H1 (cell line): ENCODE measurements at regions not wholly inside any gene's neighbourhood (a gene's known extent, or its start where the extent isn't known, plus 50 kb on each side); places are given as distances from the start of the nearest gene placed in this dataset.

Experiments used
- CTCF ChIA-PET: fragments of 300-600 bp; sonication (Branson Sonifier 250); formaldehyde crosslinking; loops from one replicate; lab custom pipeline; 2021; ENCODE audit not compliant: partially characterized antibody; lab: Charles Lee
- POLR2A ChIA-PET: fragments of 300-600 bp; sonication (Branson Sonifier 250); formaldehyde crosslinking; loops from one replicate; lab custom pipeline; 2021; ENCODE audit warnings: inconsistent platforms; ENCODE audit not compliant: partially characterized antibody; lab: Charles Lee
- DNase-seq, 2 experiments: peaks; one replicate each; pipeline versions ENCODE4 v3.0.0 to v3.0.0-alpha.2; 2010 to 2022; ENCODE audit warnings: low spot score in 2 of 2, low read depth in 1 of 2, mixed read lengths in 1 of 2
- FAIRE-seq: peaks from 2 replicates; lab custom pipeline; 2011; peaks lifted over from hg19 to GRCh38; lab: Jason Lieb, UNC
- H2AFZ ChIP-seq: 2 replicates; pipeline ENCODE4 v1.8.1; 2012; ENCODE audit warnings: low read length, inconsistent platforms
- H2AK5ac ChIP-seq: 2 replicates; pipeline ENCODE4 v1.6.1; 2013; ENCODE audit warnings: low read depth, low read length
- H2BK120ac ChIP-seq: replicated peaks from 2 replicates; pipeline ENCODE3; 2013; ENCODE audit warnings: low read depth, low read length, inconsistent platforms
- H2BK12ac ChIP-seq: 2 replicates; pipeline ENCODE4 v1.6.1; 2013; ENCODE audit warnings: low read depth, low read length
- H2BK15ac ChIP-seq: 2 replicates; pipeline ENCODE4 v1.6.1; 2013; ENCODE audit warnings: low read length
- H2BK20ac ChIP-seq: 2 replicates; pipeline ENCODE4 v1.6.1; 2013; ENCODE audit warnings: low read length
- H2BK5ac ChIP-seq: 2 replicates; pipeline ENCODE4 v1.6.1; 2013; ENCODE audit warnings: low read depth, low read length
- H3K14ac ChIP-seq: 2 replicates; pipeline ENCODE4 v1.6.1; 2013; ENCODE audit warnings: inconsistent platforms; ENCODE audit not compliant: insufficient read length
- H3K18ac ChIP-seq: 2 replicates; pipeline ENCODE4 v1.6.1; 2013; ENCODE audit warnings: low read length; ENCODE audit errors: extremely low read depth
- H3K23ac ChIP-seq: 2 replicates; pipeline ENCODE4 v1.6.1; 2013; ENCODE audit warnings: inconsistent platforms; ENCODE audit not compliant: insufficient read length
- H3K23me2 ChIP-seq: 2 replicates; pipeline ENCODE4 v1.6.1; 2013; ENCODE audit warnings: low read depth, low read length
- H3K27ac ChIP-seq: 2 replicates; pipeline ENCODE4 v1.6.1; 2011; ENCODE audit warnings: low read depth, low read length, inconsistent platforms
- H3K27me3 ChIP-seq, 4 experiments: replicated peaks in 1 of 4; 1 replicate in 1 of 4; 2 replicates in 3 of 4; pipeline versions ENCODE4 v1.6.1 to v1.8.1; 2011 to 2013; ENCODE audit warnings: low read length in 3 of 4, mild to moderate bottlenecking in 3 of 4, inconsistent platforms in 2 of 4, mixed read lengths in 2 of 4, moderate library complexity in 1 of 4; ENCODE audit not compliant: control insufficient read depth in 3 of 4, insufficient read depth in 3 of 4; ENCODE audit errors: extremely low read depth in 1 of 4
- H3K36me3 ChIP-seq, 4 experiments: 2 replicates each; pipeline versions ENCODE4 v1.6.1 to v1.8.1; 2011 to 2013; ENCODE audit warnings: mild to moderate bottlenecking in 4 of 4, low read length in 3 of 4, moderate library complexity in 2 of 4, control low read depth in 1 of 4, inconsistent platforms in 1 of 4; ENCODE audit not compliant: insufficient read depth in 4 of 4, control insufficient read depth in 2 of 4
- H3K4ac ChIP-seq: replicated peaks from 2 replicates; pipeline ENCODE3; 2013; ENCODE audit warnings: low read length, low read depth, mixed read lengths, inconsistent platforms; ENCODE audit not compliant: insufficient read length
- H3K4me1 ChIP-seq, 4 experiments: replicated peaks in 1 of 4; 1 replicate in 1 of 4; 2 replicates in 3 of 4; pipeline versions ENCODE4 v1.6.1 to v1.8.1; 2011 to 2013; ENCODE audit warnings: low read length in 3 of 4, inconsistent platforms in 2 of 4, mixed read lengths in 1 of 4; ENCODE audit not compliant: insufficient read depth in 4 of 4, control insufficient read depth in 3 of 4
- H3K4me2 ChIP-seq, 2 experiments: 2 replicates each; pipeline versions ENCODE4 v1.6.1 to v1.8.1; 2011 to 2013; ENCODE audit warnings: low read depth in 2 of 2, low read length in 2 of 2, control low read depth in 1 of 2, inconsistent platforms in 1 of 2, mild to moderate bottlenecking in 1 of 2; ENCODE audit not compliant: insufficient read depth in 1 of 2
- H3K4me3 ChIP-seq, 4 experiments: fragments of 200-600, 300-600 bp in 1 of 4; sonication (generic), shearing (Covaris generic), sonication (Bioruptor Twin) in 1 of 4; 2 replicates each; pipeline versions ENCODE4 v1.5.1 to v1.8.1; 2011 to 2016; ENCODE audit warnings: low read length in 4 of 4, low read depth in 3 of 4, control low read depth in 2 of 4, inconsistent platforms in 2 of 4, mild to moderate bottlenecking in 2 of 4, mixed read lengths in 1 of 4, moderate library complexity in 1 of 4; ENCODE audit not compliant: insufficient read depth in 2 of 4; ENCODE audit errors: extremely low read depth in 1 of 4
- H3K56ac ChIP-seq: replicated peaks from 2 replicates; pipeline ENCODE3; 2013; ENCODE audit warnings: low read depth, mild to moderate bottlenecking, mixed read lengths, low read length, inconsistent platforms; ENCODE audit not compliant: insufficient read length
- H3K79me1 ChIP-seq: 2 replicates; pipeline ENCODE4 v1.6.1; 2013; ENCODE audit warnings: low read depth, low read length, control low read depth
- H3K79me2 ChIP-seq, 2 experiments: 2 replicates each; pipeline versions ENCODE4 v1.6.1 to v1.8.1; 2012 to 2013; ENCODE audit warnings: low read length in 2 of 2, mild to moderate bottlenecking in 2 of 2, inconsistent platforms in 1 of 2; ENCODE audit not compliant: insufficient read depth in 2 of 2, control insufficient read depth in 1 of 2
- H3K9ac ChIP-seq, 4 experiments: replicated peaks in 1 of 4; 1 replicate in 1 of 4; 2 replicates in 3 of 4; pipeline versions ENCODE4 v1.6.1 to v1.8.1; 2011 to 2013; ENCODE audit warnings: low read depth in 3 of 4, low read length in 3 of 4, control low read depth in 2 of 4, mild to moderate bottlenecking in 2 of 4, moderate library complexity in 2 of 4, inconsistent platforms in 1 of 4; ENCODE audit errors: extremely low read depth in 1 of 4
- H3K9me3 ChIP-seq, 2 experiments: 2 replicates each; pipeline versions ENCODE4 v1.6.1 to v1.8.1; 2012 to 2013; ENCODE audit warnings: mild to moderate bottlenecking in 2 of 2, moderate library complexity in 2 of 2, control low read depth in 1 of 2, inconsistent platforms in 1 of 2, low read depth in 1 of 2, low read length in 1 of 2, mixed read lengths in 1 of 2; ENCODE audit not compliant: insufficient read depth in 2 of 2
- H4K20me1 ChIP-seq, 2 experiments: replicated peaks in 1 of 2; 2 replicates each; pipeline versions ENCODE3 to v1.8.1; 2011 to 2013; ENCODE audit warnings: inconsistent platforms in 2 of 2, low read length in 2 of 2, mild to moderate bottlenecking in 1 of 2; ENCODE audit not compliant: insufficient read depth in 2 of 2, control insufficient read depth in 1 of 2
- H4K5ac ChIP-seq: 2 replicates; pipeline ENCODE4 v1.6.1; 2013; ENCODE audit warnings: low read length, low read depth, mixed read lengths, inconsistent platforms; ENCODE audit not compliant: insufficient read length
- H4K8ac ChIP-seq: 2 replicates; pipeline ENCODE4 v1.8.0; 2013; ENCODE audit warnings: mild to moderate bottlenecking, moderate library complexity, low read length, inconsistent platforms; ENCODE audit not compliant: insufficient read depth; ENCODE audit errors: extremely low read depth
- H4K91ac ChIP-seq: replicated peaks from 2 replicates; pipeline ENCODE3; 2013; ENCODE audit warnings: low read length, mixed read lengths, inconsistent platforms; ENCODE audit not compliant: insufficient read length
- CEBPB ChIP-seq: IDR thresholded peaks from 2 replicates; pipeline ENCODE4 v1.6.1; 2012; ENCODE audit warnings: low read depth, low read length
- CTBP2 ChIP-seq: IDR thresholded peaks from 2 replicates; pipeline ENCODE4 v1.7.0; 2011; ENCODE audit warnings: borderline replicate concordance, mild to moderate bottlenecking, moderate library complexity, mixed read lengths, low read length; ENCODE audit not compliant: insufficient read depth, insufficient read length
- GTF2F1 ChIP-seq: IDR thresholded peaks from 2 replicates; pipeline ENCODE4 v1.6.1; 2012; ENCODE audit warnings: low read depth, low read length, improper control_type of control experiment, borderline replicate concordance
- HDAC6 ChIP-seq: IDR thresholded peaks from one replicate; pipeline ENCODE4 v1.7.1; 2012; ENCODE audit warnings: low read depth, mild to moderate bottlenecking, inconsistent platforms, low read length, moderate library complexity
- JUN ChIP-seq: IDR thresholded peaks from 2 replicates; pipeline ENCODE4 v1.6.1; 2011; ENCODE audit warnings: low read depth, mild to moderate bottlenecking, improper control_type of control experiment, low read length
- KDM1A ChIP-seq: fragments of 200-600, 300-600 bp; sonication (generic); IDR thresholded peaks from 2 replicates; pipeline ENCODE4 v1.7.1; 2016; ENCODE audit warnings: mild to moderate bottlenecking, low read length, borderline replicate concordance
- KDM4A ChIP-seq: IDR thresholded peaks from one replicate; pipeline ENCODE4 v1.7.1; 2012; ENCODE audit warnings: low read depth, mild to moderate bottlenecking, moderate library complexity, low read length, inconsistent platforms; ENCODE audit not compliant: severe bottlenecking
- NANOG ChIP-seq: IDR thresholded peaks from 2 replicates; pipeline ENCODE4 v1.6.1; 2011; ENCODE audit warnings: low read length, low read depth, mild to moderate bottlenecking, inconsistent platforms; ENCODE audit not compliant: insufficient read depth, poor library complexity, severe bottlenecking
- POLR2A ChIP-seq, 2 experiments: IDR thresholded peaks; 1 replicate in 1 of 2; 2 replicates in 1 of 2; pipeline ENCODE4 v1.6.1; 2011; ENCODE audit warnings: low read depth in 2 of 2, low read length in 2 of 2, mild to moderate bottlenecking in 2 of 2; ENCODE audit errors: control extremely low read depth in 1 of 2
- POLR2AphosphoS5 ChIP-seq: IDR thresholded peaks from 2 replicates; pipeline ENCODE4 v1.6.1; 2011; ENCODE audit warnings: low read depth, low read length
- RFX5 ChIP-seq: IDR thresholded peaks from 2 replicates; pipeline ENCODE4 v1.6.1; 2011; ENCODE audit warnings: low read depth, low read length, improper control_type of control experiment, borderline replicate concordance
- RXRA ChIP-seq: IDR thresholded peaks from 2 replicates; pipeline ENCODE4 v1.6.1; 2011; ENCODE audit warnings: low read depth, mild to moderate bottlenecking, low read length, moderate library complexity; ENCODE audit not compliant: insufficient read depth
- SIN3A ChIP-seq, 2 experiments: IDR thresholded peaks in 1 of 2; conservative IDR thresholded peaks in 1 of 2; 2 replicates each; pipeline ENCODE4 v1.6.1; 2011 to 2012; ENCODE audit warnings: low read length in 2 of 2, improper control_type of control experiment in 1 of 2, low read depth in 1 of 2, mild to moderate bottlenecking in 1 of 2
- SP4 ChIP-seq: IDR thresholded peaks from 2 replicates; pipeline ENCODE4 v1.6.1; 2012; ENCODE audit warnings: low read length, inconsistent platforms
- TBP ChIP-seq: IDR thresholded peaks from 2 replicates; pipeline ENCODE4 v1.6.1; 2011; ENCODE audit warnings: low read depth, low read length, improper control_type of control experiment
- whole genome bisulfite sequencing, 2 experiments: shearing (Covaris generic) in 1 of 2; methylation state at CpG; one replicate each; pipeline versions ENCODE4 v1.1.6 to v1.1.7; 2013 to 2015; ENCODE audit warnings: low lambda C conversion rate in 2 of 2, mixed read lengths in 2 of 2, inconsistent platforms in 1 of 2, low coverage in 1 of 2, missing lambda C conversion rate in 1 of 2; ENCODE audit not compliant: insufficient replicate concordance in 2 of 2, insufficient coverage in 1 of 2, insufficient read length in 1 of 2; ENCODE audit errors: extremely low coverage in 1 of 2, missing lambda C conversion rate in 1 of 2; 5-methylcytosine and 5-hydroxymethylcytosine counted together
- TF ChIP-seq, protein P1 (sequence below): IDR thresholded peaks from 2 replicates; pipeline ENCODE4 v1.6.1; 2012; ENCODE audit warnings: inconsistent platforms

DNA sequence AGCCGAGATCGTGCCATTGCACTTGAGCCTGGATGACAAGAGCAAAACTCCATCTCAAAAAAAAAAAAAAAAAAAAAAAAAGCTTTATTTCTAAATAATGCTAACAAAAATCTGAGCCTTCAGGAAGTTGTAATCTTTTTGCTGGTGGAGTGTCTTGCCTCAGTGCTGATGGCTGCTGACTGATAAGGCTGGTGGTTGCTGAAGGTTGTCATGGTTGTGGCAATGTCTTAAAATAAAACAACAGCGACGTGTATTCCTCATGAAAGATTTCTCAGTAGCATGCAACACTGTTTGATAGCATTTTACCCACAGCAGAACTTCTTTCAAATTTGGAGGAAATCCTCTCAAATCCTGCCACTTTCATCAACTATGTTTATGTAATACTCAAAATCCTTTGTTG, 77.4 kb upstream of the PTPRG start:
- Histone ChIP-seq H2BK12ac (no peak overlapping the region), H3K23ac (no peak overlapping the region), H2BK20ac (no peak overlapping the region), H3K56ac (no peak overlapping the region), H2BK120ac (no peak overlapping the region), H3K23me2 (no peaks in the 10 kb centered on the region), H3K9me3 (no peaks in the 10 kb centered on the region), H3K9ac (no peak overlapping the region), H3K4me3 (no peak overlapping the region), H2BK15ac (no peak overlapping the region), H2AFZ (no peak overlapping the region), H3K36me3 (no peaks in the 10 kb centered on the region), H2AK5ac (no peak overlapping the region), H4K91ac (no peak overlapping the region), H3K79me1 (no peaks in the 10 kb centered on the region), H3K27me3 (no peaks in the 10 kb centered on the region), H3K4me1 (no peaks in the 10 kb centered on the region), H3K18ac (no peak overlapping the region), H4K8ac (no peak overlapping the region), H3K14ac (no peak overlapping the region), H4K20me1 (no peaks in the 10 kb centered on the region), H3K27ac (no peak overlapping the region), H3K4ac (no peak overlapping the region), H3K4me2 (no peak overlapping the region), H3K79me2 (no peaks in the 10 kb centered on the region), H4K5ac (no peak overlapping the region), H2BK5ac (no peak overlapping the region)
- no peak for FAIRE-seq
- ChIA-PET CTCF (interaction anchor here (0.9 to 1.1 kb wide), 2 partner anchors 11 to 46 kb away, joined by 3 read pairs; no protein-coding TSS in a partner anchor), POLR2A (no interaction called here)
- 86% methylated on average over 4 of the region's 4 CpGs; no CpG with 5 or more reads in 1 of the 2 experiments for WGBS, 2 experiments
- no peak for DNase-seq
- TF ChIP-seq GTF2F1 = no peak
- TF ChIP-seq POLR2AphosphoS5 = no peak
- no peak for TF ChIP-seq JUN
- no peak for TF ChIP-seq NANOG
- TF ChIP-seq RFX5 = no peak
- no peak for TF ChIP-seq CTBP2
- no peak for TF ChIP-seq RXRA
- no peak for TF ChIP-seq HDAC6
- TF ChIP-seq SIN3A (conservative IDR thresholded peaks at IDR 0.05 in 1 of 2, IDR thresholded peaks at IDR 0.05 in 1 of 2; ENCODE audit: low read depth in 1 of 2, low read length in 2 of 2) = no peak
- TF ChIP-seq CEBPB = no peak
- no peak for TF ChIP-seq POLR2A (IDR thresholded peaks at IDR 0.05; ENCODE audit: control extremely low read depth in 1 of 2, low read depth in 2 of 2, low read length in 2 of 2)
- TF ChIP-seq, protein P1, sequence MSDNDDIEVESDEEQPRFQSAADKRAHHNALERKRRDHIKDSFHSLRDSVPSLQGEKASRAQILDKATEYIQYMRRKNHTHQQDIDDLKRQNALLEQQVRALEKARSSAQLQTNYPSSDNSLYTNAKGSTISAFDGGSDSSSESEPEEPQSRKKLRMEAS = no peak
- TF ChIP-seq KDM1A = no peak
- TF ChIP-seq TBP = no peak
- TF ChIP-seq KDM4A = no peak
- no peak for TF ChIP-seq SP4
